ENCODE measurements at regions not wholly inside any gene's neighbourhood (a gene's known extent, or its start where the extent isn't known, plus 50 kb on each side); places are given as distances from the start of the nearest gene placed in this dataset.

DNA sequence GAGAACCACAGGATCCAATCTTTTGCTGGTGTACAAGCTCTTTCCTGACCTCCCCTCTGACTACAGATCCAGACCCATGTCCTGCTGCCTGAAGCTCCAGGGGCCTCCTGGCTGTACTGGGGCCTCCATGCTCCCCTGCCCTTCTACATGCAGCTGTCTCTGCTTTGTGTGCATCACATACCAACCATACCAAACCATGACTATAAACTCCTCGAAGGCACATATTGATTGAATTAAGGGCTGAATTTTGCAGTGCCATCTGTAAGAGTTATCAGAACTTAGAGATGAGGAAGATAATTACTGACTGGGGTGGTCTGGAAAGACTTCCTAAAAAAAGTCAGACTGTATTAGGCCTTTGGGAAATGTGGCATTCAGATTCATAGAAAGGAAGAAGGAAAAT is 139.9 kb upstream of the CXCR4 start:
- DNase-seq: no peak

DNA sequence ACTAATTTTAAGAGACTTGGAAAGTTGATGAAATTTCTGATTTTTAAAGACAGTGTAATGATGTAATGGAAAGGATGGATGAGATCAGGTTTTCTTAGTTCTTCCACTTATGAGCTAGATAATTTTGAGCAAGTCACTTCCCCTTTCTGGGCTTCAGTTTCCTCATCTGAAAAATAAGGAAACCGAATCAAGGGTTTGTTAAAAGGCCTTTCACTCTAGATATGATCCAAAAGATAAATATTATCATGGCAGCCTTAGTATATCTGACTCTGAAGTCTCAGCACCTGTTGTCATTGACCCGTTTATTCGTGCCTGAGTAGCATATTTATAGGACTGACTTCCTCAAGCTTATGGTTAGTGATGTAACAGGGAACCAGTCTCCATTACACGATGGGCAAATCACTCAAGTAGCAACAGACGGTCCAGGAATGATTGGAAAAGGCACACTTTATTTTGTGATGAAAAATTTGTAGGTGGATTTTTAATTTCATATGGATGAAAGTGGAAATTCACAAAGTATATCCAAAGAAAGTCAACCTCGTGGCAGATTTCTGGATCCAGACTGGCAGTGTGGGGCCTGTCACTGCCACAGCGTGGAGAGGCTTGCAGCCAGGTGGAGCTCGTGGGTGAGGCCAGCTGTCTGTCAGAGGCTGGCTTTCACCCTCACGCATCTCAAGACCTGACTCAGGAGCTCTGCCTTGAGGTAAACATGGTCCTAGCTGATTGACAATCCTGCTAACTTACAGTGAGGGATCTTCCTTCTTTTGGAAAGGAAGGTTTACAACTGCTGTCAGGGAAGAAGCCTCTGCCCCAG is 137.9 kb upstream of the CXCR4 start:
- DNase-seq: no peak

DNA sequence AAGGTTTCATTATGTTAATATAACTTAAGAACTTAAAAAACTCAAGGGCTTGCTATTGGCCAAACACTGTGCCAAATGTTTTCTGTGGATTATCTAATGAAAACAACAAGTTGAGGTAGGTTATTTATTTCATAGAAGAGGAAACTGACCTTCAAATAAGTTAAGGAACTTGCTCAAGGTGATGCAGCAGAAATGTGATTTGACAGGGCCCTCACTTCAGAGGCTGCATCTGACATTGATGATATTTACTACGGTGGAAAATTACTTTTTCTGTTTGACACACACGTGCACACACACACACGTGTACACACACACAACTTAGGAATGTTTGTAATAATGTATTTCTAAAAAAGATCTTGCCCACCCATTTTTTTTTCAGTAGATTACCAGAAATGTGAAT is 137.2 kb upstream of the CXCR4 start:
- DNase-seq: no peak

DNA sequence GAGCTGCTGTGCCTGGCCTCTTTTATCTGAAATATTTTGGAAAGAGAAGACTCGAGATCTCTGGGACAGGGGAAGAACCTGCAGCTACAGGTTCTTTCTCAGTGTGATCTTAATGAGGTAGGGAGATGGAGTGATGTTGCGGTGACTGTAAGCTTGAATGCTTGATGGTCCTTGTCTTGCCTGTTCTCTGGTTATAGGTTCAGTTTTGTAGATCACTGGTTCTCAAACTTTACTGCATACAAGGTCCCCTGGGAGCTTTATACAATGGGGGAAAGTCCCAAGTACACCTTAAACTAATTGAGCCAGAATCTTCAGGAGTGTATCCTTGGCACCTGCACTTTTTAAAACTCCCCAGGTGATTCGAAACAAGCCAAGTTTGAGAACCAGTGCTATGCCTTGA is 136.7 kb upstream of the CXCR4 start:
- no peak for DNase-seq

DNA sequence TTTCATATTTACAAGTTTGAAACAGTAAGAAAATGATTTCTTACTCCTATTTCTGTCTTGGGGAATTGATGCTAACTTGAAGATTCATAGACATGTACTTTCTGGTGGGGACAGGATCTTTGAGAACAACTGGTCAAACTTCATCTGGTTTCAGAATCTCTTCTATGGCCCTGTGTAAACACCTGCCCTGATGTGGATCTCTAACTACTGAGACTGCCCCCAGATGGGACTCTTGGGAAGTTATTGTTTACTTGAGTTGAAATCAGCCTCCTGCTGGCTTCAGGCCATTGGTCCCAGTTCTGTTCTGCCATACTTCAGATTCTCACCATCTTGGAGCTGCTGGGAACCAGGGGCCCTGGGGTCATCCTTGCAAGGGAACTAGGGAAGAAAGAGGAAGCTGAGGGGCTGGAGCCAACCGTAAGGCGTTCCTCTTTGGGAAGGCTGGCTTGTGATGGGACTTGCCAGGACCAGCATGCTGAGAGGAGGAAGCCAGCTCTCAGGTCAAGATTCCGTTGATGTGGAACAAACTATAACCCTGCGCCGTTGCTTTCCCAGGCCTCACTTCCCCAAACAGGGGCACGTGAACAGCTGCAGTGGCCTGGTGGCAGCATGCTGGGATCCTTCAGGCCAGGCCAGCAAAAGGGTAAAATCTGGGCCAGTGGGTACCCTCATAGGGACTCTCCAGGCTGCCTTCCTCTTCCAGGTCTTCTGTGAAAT is 135.5 kb upstream of the CXCR4 start:
- DNase-seq: no peak

DNA sequence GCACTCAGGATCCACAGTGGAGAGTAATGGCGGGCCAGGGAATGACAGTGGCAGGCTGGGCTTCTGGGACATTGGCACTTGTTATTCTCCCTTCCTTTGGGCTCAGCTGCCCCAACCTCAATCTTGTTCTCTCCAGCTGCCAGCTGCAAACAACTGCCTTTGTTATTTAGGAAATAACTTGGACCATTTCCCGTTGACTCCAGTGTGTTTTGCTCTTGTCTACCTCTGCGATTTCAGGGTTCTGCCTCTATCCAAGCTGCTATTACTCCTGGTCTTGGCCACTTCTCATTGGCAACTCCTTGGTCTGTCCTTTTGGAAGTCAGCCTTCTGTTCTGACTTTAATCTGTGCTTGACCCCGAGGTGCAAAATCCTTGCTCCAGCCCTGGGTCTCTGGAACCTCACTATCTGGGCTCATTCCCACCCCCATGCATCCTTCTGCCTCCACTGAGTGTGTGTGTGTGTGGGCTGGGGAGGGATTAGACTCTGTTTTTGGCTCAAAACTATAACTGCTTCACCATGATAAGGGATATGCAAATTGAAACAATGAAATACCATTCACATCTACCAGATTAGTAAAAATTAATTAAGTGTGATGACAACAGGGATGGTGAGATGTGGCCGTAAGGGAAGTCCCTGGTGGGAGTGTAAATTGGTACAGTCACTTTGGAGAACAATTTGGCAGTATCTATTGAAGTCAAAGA is 134.1 kb upstream of the CXCR4 start:
- no peak for DNase-seq

DNA sequence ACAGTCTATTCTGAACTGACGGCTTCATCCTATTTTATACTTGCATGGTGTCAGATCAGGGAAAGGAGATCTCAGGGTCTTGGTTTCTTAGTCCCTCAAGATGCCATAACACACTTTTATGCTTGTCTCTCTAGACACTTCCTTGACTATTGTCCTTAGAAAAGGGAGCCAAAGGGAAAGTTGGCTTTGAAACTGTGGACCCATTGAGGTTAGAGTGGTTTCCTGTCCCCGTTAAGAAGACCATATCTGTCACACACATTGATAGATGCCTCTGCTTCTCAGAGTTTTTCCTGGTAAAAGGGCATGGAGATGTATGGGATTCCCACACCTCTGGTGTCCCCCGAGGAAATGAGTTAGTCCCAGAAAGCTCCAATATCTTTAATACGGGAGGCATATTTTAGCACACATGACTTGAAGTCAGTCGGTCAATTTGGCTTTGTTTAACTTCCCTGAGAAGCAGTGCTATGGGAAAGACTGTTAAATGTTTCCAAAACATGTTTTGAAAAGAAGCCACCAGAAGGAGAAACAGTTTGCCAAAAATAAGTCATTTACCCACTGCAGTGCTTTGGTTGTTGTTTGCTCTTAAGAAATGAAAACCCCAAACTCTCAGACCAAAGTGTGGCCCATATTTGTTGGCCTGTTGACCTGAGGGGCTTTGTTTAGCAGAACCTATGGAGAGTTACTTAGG is 133.4 kb upstream of the CXCR4 start:
- DNase-seq: no peak

DNA sequence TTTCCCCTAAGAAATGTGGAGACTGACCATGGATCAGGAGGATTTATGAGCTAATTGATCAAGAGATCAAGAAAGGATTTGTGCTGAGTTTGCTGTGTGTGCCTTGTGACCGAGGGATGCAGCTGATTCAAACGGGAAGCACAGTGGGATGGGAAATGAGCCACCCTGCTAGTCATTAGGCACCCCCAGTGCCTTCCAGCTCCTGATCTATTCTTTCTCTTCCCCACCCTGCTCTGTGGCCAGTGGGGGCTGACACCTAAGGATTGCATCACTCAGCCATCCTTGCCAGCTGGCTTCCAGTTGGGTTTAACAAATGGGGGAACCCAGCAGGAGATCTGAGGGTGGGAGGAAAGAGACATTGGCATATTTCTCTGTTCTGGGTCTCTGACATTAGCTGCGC is 132.2 kb upstream of the CXCR4 start:
- DNase-seq: no peak

DNA sequence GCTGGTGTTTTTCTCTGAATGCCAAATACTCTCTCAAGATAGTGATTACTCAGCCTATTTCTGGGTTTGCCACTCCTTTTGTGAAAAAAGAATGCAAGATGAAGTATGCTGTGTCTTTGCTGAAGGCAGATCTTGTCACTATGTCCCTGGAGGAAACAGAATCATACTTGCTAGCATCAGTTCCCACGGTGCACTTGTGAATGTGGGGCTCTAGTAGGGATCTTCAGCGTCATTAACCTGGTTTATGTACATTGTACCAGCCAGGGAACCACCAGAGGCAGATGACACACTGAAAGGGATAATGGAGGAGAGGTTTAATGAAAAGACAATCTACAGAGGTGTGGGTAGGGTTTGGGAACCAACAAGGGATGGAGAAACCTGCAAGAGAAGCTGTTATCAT is 131.0 kb upstream of the CXCR4 start:
- DNase-seq: no peak

DNA sequence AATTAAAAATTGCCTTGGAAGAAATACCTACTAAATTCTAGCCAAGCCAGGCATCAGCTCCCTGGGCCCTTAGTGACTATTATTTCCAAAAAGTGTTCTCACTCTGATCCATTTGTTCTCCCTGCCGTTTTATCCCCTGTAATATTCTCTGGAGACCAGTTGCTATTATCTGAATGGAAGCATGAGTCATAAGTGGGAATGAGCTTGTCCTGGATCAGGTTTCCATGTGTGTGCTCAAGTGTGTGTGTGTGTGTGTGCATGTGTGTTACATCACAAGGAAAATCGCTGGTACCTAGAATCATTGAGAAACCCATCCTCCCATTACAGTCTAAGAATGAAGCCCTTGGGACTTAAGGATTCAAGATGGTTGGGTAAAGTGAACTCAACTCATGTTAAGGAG is 130.3 kb upstream of the CXCR4 start:
- DNase-seq: no peak

DNA sequence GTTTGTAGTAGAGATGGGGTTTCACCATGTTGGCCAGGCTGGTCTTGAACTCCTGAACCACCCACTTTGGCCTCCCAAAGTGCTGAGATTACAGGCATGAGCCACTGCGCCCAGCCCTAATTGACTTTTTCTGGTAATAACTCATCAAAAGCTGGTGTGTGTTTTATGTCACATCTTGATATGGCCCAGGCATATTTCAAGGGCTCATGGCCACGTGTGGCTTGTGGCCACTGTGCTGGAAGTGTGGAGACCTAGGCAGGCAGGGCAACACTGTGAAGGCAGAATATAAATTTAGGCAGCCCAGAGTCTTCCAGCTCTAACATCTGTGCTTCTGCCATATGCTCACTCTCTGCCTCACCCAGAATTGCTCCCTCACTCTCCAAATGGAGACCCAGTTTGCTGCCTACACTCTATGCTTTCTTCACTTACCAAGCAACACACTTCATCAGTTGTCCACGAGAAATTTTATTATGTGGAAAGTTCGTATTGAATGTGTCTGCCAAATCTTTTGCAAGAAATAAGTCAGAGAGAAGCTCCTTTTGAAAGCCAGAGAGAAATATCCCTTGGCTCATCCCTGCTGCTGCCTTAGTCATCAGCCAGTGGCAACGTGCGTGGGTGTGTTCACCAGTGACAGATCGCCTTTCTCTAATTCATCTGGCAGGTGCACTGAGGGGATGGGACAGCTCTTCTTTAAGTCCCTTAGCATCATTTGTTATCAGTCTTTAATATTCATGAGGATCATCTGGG is 129.4 kb upstream of the CXCR4 start:
- DNase-seq: no peak

DNA sequence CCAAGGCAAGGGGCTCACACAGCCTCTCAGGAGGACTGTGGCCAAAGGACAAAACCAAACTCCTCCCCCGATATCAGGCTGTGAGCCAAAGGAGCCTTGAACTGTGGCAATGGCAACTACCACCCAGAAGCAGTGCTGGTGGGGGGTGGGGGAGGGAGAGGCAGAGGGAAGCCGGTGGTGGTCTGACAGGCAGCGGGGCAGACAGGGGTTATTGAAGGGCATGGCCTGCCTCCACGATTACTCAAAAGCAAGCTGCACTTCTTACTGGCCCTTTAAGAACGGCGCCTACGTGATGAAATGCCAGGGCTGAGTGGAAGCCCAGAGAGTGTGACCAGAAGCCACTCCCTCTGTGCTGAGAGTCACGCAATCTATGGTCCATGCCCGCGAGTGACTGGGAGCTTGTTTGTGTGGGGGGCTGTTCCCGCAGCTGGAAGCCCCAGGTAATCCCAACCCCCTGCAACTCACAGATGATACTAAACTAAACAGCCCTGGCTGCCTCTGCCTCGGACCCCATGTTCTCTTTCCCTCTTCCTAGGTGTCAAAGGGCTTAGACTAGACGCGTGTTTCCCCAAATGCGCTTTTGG is 128.2 kb upstream of the CXCR4 start:
- DNase-seq: no peak

DNA sequence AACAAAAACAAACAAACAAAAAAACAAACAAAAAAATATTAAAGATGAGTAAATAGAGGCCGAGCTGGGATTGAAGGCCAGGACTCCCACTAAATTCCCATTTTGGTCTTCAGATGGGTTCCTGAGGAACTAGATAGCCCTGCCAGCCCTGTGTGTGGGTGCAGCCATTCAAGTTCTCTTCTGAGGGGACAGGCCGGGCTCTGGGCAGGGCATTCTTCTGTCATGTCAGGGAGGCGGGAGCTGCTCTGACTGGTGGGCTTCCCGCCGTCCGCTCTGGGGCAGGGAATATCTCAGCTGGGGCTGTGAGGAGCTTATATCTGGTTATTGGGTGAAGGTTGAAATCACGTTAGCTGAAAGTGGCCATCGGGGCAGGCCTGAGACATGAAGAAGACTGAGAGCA is 127.3 kb upstream of the CXCR4 start:
- DNase-seq: no peak

DNA sequence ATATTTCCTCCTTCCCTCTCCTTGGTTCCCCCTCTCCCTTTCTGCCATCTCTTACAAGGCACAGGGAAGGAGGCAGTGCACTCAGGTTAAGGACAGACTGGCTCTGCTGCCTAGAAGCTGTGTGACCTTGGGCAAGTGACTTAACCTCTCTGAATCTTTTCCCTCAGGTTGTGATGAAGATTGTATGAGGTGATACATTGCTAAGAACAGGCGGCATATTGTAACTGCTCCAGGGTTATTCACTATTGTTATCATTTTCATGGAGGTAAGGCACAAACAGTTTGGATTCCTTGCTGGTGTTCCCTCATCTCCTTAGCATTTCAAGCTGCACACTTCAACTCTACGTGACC is 126.6 kb upstream of the CXCR4 start:
- no peak for DNase-seq

DNA sequence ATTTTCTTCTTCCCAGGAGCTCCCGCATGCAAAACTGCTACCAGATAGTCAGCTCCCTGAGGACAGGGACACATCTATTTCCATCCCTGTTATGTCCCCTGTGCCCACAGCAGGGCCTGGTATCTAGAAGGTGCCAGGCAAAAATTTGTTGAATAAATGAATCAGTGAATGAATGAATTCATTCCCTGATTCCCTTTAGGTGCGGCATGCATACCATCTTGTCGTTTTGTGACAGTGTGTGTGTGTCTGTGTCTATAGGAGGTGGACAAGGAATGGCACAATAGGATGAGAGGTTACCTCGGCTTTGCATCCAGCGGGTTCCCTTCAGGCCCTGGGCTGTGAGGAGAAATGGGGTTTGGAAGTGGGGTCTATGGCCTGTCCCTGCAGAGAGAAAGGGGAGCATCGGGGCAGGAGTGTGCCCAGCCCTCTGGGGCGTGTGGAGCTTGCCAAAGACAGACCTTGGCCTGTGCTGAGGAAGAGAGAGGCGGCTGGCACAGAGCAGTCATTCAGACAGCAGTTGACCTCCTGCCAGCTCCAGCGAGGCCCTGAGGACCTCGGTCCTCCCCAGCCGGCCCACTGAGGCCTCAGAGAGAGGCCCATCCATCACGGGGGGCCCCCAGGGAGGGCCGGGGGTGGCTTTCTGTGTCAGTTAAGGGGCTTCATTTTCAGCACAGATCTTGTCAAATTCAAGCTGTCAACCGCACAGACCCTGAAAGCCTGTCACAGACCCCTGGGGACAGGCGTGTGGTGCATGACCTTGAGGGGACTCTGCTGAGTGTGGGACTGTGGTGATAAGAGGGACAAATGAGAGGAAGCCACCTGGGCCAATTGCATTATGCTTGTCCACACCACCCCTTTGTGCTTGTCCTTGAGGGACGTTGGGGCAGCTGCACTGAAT is 125.9 kb upstream of the CXCR4 start:
- DNase-seq: no peak

DNA sequence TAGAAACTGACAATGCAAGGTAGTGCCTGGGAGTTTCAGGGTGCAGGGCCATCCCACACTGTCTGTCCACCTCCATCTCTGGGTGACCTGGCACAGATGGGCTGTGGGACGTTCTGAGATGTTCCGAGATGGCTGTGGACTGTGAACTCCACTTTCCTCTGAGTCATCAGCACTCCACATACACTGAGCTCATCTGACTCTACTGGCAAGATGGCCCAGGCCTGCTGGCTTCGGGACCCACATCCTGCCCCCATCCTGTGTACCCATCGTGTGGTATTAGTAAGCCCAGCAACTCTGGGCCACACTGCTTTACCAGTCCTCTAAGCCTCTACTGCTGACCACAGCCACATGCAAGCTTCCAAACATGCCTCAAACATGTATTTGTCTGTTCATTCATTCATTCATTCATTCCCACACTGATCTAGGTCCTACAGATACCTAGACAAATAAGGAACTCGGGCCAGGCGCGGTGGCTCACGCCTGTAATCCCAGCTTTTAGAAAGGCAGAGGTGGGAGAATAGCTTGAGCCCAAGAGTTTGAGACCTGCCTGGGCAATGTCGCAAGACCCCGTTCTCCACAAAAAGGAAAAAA is 124.8 kb upstream of the CXCR4 start:
- no peak for DNase-seq

DNA sequence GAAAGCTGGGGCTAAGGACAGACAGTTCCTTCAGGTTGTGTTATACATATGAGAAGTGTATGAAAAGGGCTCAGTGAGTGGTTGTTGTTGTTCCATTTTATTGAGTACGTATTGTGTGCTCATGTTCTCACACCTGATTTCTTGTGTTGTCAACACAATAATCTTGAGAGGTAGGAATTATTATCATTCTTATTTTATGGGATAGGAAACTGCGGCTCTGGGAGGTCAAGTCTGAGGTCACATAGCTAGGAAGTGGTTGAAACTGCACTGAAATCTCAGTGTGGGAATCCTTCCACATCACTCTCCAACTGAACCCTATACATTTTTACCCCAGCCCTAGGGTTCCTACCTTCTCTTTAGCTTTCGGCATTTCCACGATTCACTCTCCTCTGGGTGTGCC is 124.2 kb upstream of the CXCR4 start:
- no peak for DNase-seq

DNA sequence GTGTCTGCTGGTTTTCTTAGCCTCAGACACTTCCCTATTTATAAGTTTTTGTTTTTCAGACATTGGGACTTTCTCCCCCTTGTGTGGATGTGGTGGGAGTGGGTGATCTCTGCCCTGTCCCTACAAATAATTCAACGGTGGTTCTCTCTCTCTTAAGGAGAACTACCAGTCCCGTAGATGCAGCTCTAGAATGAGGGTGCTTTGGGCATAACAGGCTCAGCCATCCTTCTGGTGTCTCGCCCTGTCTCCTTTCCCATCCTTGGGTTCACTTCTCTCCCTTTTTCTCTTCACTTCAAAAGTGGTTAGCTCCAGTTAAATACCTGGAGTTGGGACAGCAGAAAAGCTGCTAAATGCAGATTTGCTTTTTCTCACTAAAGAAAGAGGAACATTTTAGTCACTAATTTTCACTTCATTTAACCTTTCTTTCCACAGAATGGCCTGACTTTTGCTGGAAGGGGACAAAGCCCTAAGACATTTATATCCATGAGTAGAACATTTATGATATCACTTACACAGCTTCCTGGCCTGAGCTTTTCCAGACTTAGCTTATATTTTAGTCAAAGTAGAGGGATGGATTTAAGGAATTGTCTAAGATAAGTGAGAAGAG is 121.2 kb upstream of the CXCR4 start:
- DNase-seq: no peak

DNA sequence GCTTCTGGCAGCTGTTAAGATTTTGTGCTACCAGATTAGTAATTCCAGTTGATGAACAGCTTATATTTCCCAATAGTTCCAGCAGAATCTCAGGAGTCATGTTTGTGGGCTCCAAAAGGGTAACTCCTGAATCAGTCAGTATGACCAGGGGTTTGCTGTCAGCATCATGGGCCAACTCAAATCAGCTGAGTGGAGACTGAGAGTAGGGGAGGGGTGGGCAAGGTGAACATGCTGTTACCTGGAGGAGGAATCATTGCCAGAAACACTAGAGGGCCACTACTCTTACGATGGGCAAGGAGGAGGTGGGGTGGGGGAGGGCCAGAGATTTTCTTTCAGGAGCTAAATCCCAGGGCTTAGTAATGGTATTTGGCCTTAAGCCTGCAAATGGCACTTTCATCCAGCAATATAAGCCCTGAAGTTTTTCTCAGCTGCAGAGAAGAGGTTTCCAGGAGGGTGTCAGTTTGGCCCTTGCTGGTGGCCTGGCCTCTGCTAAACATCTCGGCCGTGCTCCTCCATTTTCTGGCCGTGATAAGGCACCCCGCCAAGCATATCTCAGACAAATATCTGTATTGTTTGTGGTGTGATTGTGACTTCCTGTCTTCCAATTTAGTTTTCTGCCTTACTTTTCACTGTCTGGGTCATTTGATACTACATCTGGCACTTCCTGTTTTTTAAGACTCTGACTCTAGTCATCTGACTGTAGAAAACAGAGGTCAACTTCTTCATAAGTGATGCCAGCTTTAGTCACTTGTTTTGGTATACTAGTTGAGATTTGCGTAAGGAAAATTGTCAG is 120.5 kb upstream of the CXCR4 start:
- no peak for DNase-seq

DNA sequence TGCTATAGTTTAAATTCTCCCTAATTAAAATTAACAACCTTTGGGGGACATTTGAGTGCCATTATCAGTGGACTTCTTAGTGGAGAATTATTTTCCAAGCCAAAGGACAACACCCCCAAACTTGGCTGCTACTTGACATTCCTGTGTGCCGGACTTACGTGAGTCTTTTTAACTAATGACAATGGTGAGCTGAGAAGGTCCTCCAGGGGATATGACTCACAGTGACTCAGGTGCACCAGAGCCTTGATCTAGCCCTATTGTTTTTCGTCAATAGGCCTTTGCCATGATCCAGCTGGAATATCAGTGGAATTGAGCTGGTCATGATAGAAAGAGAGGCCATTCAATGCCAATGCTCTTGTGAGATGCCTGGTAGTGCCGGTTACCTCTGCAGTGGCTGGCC is 118.1 kb upstream of the CXCR4 start:
- no peak for DNase-seq

All from COR-L47 (cell line).